ENCODE measurements at regions not wholly inside any gene's neighbourhood (a gene's known extent, or its start where the extent isn't known, plus 50 kb on each side); places are given as distances from the start of the nearest gene placed in this dataset.

- TF ChIP-seq SMC3 (IDR thresholded peaks at IDR 0.05; ENCODE audit: borderline replicate concordance, low read length) (no peak), BCL3 (IDR thresholded peaks at IDR 0.05; ENCODE audit: borderline replicate concordance, insufficient read depth, low read depth, low read length, poor library complexity, severe bottlenecking) (no peak), HDAC2 (IDR thresholded peaks at IDR 0.05) (no peak), CTCF (IDR thresholded peaks at IDR 0.05 in 2 of 3, conservative IDR thresholded peaks at IDR 0.05 in 1 of 3; ENCODE audit: control insufficient read depth in 2 of 3, extremely low read depth in 1 of 3, insufficient read depth in 1 of 3, low read depth in 3 of 3, low read length in 3 of 3) (no peak), ETV6 (conservative IDR thresholded peaks at IDR 0.05 in 1 of 2, IDR thresholded peaks at IDR 0.05 in 1 of 2; ENCODE audit: borderline replicate concordance in 1 of 2, low read depth in 1 of 2) (no peak), CEBPZ (IDR thresholded peaks at IDR 0.05; ENCODE audit: low read depth, low read length) (no peak), ZNF274 (IDR thresholded peaks at IDR 0.05; ENCODE audit: insufficient read depth, insufficient read length) (no peak), POLR2A (IDR thresholded peaks at IDR 0.05; ENCODE audit: low read depth, low read length) (no peak), EP300 (IDR thresholded peaks at IDR 0.05; ENCODE audit: borderline replicate concordance in 1 of 2, control insufficient read depth in 1 of 2, low read depth in 2 of 2, low read length in 2 of 2) (no peak), RCOR1 (conservative IDR thresholded peaks at IDR 0.05; ENCODE audit: low read depth, low read length) (no peak), USF2 (IDR thresholded peaks at IDR 0.05; ENCODE audit: borderline replicate concordance, low read depth, low read length) (no peak), EZH2 (IDR thresholded peaks at IDR 0.05; ENCODE audit: borderline replicate concordance, control insufficient read depth, low read depth, low read length) (no peak)
Observed at GRCh38 chr20:16842486-16843120, 94.4 kb downstream of the OTOR start.
